Left ventricle myocardium inferior (tissue), 1 donor: ENCODE measurements at regions not wholly inside any gene's neighbourhood (a gene's known extent, or its start where the extent isn't known, plus 50 kb on each side); places are given as distances from the start of the nearest gene placed in this dataset.

Experiments
- DNase-seq: peaks from one replicate; pipeline ENCODE4 v3.0.0-alpha.2; 2020
- H3K27ac ChIP-seq: fragments of 200-600 bp; replicated peaks from 2 replicates; pipeline ENCODE4 v1.8.0; 2021
- H3K27me3 ChIP-seq: fragments of 200-600 bp; 2 replicates; pipeline ENCODE4 v1.8.0; 2021; ENCODE audit warnings: low read depth
- H3K36me3 ChIP-seq: fragments of 200-600 bp; 2 replicates; pipeline ENCODE4 v1.8.0; 2021
- H3K4me1 ChIP-seq: fragments of 200-600 bp; 2 replicates; pipeline ENCODE4 v1.8.0; 2021
- H3K4me3 ChIP-seq: fragments of 200-600 bp; 2 replicates; pipeline ENCODE4 v1.8.0; 2021; ENCODE audit warnings: mild to moderate bottlenecking, moderate library complexity
- H3K9me3 ChIP-seq: fragments of 200-600 bp; replicated peaks from 2 replicates; pipeline ENCODE4 v1.8.0; 2021
- intact Hi-C: fragments of 100-400 bp; cut with micrococcal nuclease; formaldehyde crosslinking; loops from one replicate; pipeline ENCODE4 v1.11.0; 2022
- TF ChIP-seq, protein P1 (sequence below): fragments of 200-600 bp; IDR thresholded peaks from 2 replicates; pipeline ENCODE4 v1.8.0; 2021; ENCODE audit warnings: antibody characterized with exemption, mild to moderate bottlenecking, borderline replicate concordance
- donor health status: DM: no; HTN: yes; CAD: no; lungs with severe emphysema.

DNA sequence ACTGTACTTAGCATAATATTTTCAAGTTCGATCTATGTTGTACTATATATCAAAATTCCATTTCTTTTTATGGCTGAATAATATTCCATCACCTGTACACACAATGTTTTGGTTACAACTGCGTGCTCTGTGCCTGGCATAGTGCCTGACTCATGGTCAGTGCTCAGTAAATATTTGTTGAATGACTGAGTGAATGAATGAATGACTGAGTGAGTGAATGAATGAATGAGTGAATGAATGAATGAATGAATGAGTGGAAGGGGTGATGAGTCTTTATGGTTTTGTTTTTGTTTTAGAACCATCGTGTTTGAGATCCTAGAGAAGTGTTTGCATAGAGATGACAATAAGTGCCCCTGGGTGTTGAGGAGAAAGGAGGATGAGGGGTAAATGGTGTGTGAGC lies 155.3 kb downstream of the MRM1 start:
- H3K27ac ChIP-seq, result no peak overlapping the region
- no peak overlapping the region for H3K4me3 ChIP-seq
- no peaks in the 10 kb centered on the region for H3K9me3 ChIP-seq
- TF ChIP-seq, protein P1, sequence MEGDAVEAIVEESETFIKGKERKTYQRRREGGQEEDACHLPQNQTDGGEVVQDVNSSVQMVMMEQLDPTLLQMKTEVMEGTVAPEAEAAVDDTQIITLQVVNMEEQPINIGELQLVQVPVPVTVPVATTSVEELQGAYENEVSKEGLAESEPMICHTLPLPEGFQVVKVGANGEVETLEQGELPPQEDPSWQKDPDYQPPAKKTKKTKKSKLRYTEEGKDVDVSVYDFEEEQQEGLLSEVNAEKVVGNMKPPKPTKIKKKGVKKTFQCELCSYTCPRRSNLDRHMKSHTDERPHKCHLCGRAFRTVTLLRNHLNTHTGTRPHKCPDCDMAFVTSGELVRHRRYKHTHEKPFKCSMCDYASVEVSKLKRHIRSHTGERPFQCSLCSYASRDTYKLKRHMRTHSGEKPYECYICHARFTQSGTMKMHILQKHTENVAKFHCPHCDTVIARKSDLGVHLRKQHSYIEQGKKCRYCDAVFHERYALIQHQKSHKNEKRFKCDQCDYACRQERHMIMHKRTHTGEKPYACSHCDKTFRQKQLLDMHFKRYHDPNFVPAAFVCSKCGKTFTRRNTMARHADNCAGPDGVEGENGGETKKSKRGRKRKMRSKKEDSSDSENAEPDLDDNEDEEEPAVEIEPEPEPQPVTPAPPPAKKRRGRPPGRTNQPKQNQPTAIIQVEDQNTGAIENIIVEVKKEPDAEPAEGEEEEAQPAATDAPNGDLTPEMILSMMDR, result no peak
- H3K27me3 ChIP-seq, result peaks cover 83% of the 10 kb centered on the region
- intact Hi-C loops, result no loop called here
- H3K4me1 ChIP-seq, result no peaks in the 10 kb centered on the region
- no peak for DNase-seq
- no peaks in the 10 kb centered on the region for H3K36me3 ChIP-seq

DNA sequence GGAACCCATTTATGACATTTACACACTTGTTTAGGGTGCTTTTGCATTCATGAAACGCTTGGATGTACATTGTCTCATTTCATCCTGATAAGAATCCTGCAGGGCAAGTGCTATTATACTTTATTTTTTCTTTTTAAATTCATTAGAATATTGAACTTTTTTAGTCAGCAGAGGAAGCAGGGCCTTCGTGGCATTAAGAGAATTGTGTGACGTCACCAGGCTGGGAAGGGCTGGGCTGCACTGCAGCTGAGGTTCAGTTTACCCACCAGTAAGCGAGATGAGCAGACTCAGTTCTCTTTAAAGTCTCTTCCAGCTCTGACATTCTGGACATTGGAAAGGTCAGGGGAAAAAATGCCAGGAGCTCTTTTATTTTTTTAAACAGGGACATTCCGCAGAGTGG lies 159.0 kb downstream of the MRM1 start:
- Histone ChIP-seq H3K4me3 (no peak overlapping the region), H3K4me1 (no peaks in the 10 kb centered on the region), H3K36me3 (no peaks in the 10 kb centered on the region), H3K27ac (no peak overlapping the region), H3K9me3 (no peaks in the 10 kb centered on the region), H3K27me3 (peaks cover 67% of the 10 kb centered on the region)
- intact Hi-C loops, result no loop called here
- DNase-seq, result no peak
- TF ChIP-seq, protein P1, result no peak

DNA sequence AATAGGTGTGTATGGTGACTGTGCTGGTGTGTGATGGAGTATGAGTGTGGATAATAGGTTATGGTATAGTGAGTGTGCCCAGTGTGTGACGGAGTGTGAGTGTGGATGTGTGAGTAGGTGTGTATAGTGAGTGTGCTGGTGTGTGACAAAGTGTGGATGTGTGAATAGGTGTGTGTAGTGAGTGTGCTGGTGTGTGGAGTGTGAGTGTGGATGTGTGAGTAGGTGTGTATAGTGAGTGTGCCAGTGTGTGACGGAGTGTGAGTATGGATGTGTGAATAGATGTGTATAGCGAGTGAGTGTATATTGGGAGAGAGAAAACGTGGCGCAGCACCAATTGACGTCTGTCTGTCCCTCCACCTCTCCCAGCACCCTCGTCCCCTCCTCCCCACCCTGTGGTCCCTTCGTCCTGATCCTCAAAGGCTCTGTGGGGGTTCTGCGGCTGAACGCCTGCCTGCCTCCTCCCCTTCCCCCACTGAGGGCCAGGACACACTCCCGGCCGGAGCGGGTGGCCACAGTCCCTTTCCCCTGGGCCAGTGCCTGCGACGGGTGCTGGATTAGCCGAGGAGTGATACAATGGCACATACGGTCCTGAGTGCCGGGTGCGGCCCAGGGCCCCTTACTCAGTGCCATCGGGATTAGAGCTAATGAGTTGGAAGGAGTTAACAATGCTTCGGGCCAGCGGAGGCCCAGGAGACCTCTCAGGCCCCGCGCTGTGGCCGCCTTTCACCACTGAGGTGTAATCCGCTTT lies 160.0 kb downstream of the MRM1 start:
- Histone ChIP-seq H3K27me3 (peaks cover 67% of the 10 kb centered on the region), H3K4me1 (no peaks in the 10 kb centered on the region), H3K4me3 (no peak overlapping the region), H3K27ac (no peak overlapping the region), H3K36me3 (no peaks in the 10 kb centered on the region), H3K9me3 (no peaks in the 10 kb centered on the region)
- DNase-seq, result no peak
- TF ChIP-seq, protein P1, result no peak
- intact Hi-C loops, result no loop called here

DNA sequence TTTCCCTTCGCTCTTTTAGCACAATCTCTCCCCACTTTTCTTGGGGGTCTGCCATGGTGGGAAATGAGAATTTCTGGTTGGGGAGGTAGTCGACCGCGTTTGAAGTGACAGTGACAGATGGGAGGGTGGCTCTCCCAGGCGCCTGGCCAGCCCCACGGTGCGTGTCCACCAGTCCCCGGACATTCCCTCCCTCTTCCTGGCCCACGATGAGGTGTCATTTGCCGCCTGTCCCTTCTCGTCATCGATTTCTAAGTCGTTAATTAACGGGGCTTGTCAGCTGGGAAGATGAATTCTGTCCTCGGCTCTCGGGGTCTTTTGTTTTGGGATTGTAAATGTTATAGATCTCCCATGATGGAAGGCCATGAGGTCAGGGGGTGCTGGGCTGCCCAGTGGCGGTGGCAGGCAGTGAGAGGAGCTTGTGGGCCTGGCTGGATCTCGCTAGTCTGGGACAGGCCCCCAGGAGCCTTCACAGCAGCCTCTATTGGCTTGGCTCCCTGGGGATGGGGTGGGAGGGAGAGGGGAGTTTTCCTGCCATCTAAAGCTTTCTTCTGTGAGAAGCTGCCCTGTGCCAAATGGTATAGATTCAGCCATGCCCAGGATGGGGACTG lies 164.2 kb downstream of the MRM1 start:
- intact Hi-C loops, result no loop called here
- TF ChIP-seq, protein P1, result no peak
- peaks cover 73% of the 10 kb centered on the region for H3K27me3 ChIP-seq

DNA sequence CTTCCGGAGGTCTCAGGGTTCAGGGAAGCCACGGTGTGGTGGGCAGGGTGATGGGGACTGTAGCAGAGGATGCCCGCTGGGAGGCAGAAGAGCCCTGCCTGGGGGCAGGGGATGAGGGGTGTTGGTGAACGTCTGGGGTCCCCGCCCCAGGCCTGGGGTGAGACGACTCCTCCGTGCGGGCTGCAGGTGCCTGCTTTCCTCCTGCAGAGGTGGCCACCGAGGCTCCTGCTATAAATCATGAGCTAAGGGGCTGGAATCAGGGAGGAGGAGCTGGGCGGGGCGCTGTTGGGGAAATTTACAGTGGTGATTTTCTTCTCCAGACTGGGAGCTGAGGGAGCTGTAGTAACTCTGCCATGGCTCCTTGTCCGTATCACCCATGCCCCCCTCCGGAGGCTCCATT lies 167.0 kb downstream of the MRM1 start:
- Histone ChIP-seq H3K27ac (no peak overlapping the region), H3K36me3 (no peaks in the 10 kb centered on the region), H3K4me1 (no peaks in the 10 kb centered on the region), H3K9me3 (no peaks in the 10 kb centered on the region), H3K27me3 (peaks cover 78% of the 10 kb centered on the region), H3K4me3 (no peak overlapping the region)
- DNase-seq, result no peak
- TF ChIP-seq, protein P1, result no peak
- intact Hi-C loops, result no loop called here

More for the DNA sequence above, 164.2 kb downstream of the MRM1 start:
- DNase-seq, result no peak
- Histone ChIP-seq H3K9me3 (no peaks in the 10 kb centered on the region), H3K4me1 (no peaks in the 10 kb centered on the region), H3K27ac (no peak overlapping the region), H3K36me3 (no peaks in the 10 kb centered on the region), H3K4me3 (no peak overlapping the region)
